ENCODE measurements at regions not wholly inside any gene's neighbourhood (a gene's known extent, or its start where the extent isn't known, plus 50 kb on each side); places are given as distances from the start of the nearest gene placed in this dataset.

DNA sequence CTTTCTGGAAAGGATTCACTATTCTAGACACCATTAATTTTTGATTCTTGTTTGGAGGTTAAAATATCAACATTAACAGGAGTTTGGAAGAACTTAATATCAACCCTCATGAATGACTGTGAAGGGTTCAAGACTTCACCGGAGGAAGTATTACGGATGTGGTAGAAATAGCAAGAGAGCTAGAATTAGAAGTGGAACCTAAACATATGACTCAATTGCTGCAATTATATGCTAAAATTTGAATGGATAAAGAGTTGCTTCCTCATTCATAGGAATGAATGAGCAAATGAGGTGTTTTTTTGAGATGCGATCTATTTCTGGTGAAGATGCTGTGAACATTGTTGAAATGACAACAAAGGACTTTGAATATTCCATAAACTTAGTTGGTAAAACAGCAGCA lies 77.9 kb upstream of the TNFSF4 start:
- TF ChIP-seq RAD21 (IDR thresholded peaks at IDR 0.05; ENCODE audit: low read length) = no peak
- no peak for TF ChIP-seq POLR2A (IDR thresholded peaks at IDR 0.05; ENCODE audit: low read depth, low read length)
- TF ChIP-seq CTCF (conservative IDR thresholded peaks at IDR 0.05; ENCODE audit: low read depth, low read length) = no peak
- no peak for TF ChIP-seq CHD1 (IDR thresholded peaks at IDR 0.05; ENCODE audit: low read depth, low read length)
- TF ChIP-seq RFX5 (IDR thresholded peaks at IDR 0.05; ENCODE audit: low read depth, low read length) = no peak
- no peak for TF ChIP-seq MAZ (IDR thresholded peaks at IDR 0.05; ENCODE audit: borderline replicate concordance, low read depth, low read length)
- TF ChIP-seq SMC3 (IDR thresholded peaks at IDR 0.05; ENCODE audit: low read depth, low read length) = no peak
- TF ChIP-seq MXI1 (IDR thresholded peaks at IDR 0.05; ENCODE audit: borderline replicate concordance, low read depth, low read length) = no peak
- TF ChIP-seq RCOR1 (IDR thresholded peaks at IDR 0.05; ENCODE audit: insufficient replicate concordance, low read length) = no peak
- no peak for TF ChIP-seq MAFK (IDR thresholded peaks at IDR 0.05; ENCODE audit: low read depth, low read length)

Data from IMR-90 (cell line).